Suprapubic skin (tissue), 4 donors: ENCODE measurements at regions not wholly inside any gene's neighbourhood (a gene's known extent, or its start where the extent isn't known, plus 50 kb on each side); places are given as distances from the start of the nearest gene placed in this dataset.
A peak's percentile ranks its signal among the peaks of the same experiment; 100 is the strongest.

Source experiments
- DNase-seq, 2 donors: peaks; one replicate each; pipeline ENCODE4 v3.0.0-alpha.2; 2019; ENCODE audit warnings: low spot score in 2 of 2
- H3K27ac ChIP-seq: fragments of 200-600 bp; sonication (generic); one replicate; pipeline ENCODE4 v1.5.1; 2019
- H3K27me3 ChIP-seq: fragments of 200-600 bp; sonication (generic); one replicate; pipeline ENCODE4 v1.5.1; 2019
- H3K36me3 ChIP-seq: fragments of 200-600 bp; sonication (generic); one replicate; pipeline ENCODE4 v1.5.1; 2019
- H3K4me1 ChIP-seq: fragments of 200-600 bp; sonication (generic); one replicate; pipeline ENCODE4 v1.5.1; 2019
- H3K4me3 ChIP-seq: fragments of 200-600 bp; sonication (generic); one replicate; pipeline ENCODE4 v1.5.1; 2019; ENCODE audit warnings: mild to moderate bottlenecking
- H3K9me3 ChIP-seq: fragments of 200-600 bp; sonication (generic); one replicate; pipeline ENCODE4 v1.5.1; 2019
- EP300 ChIP-seq: sonication (generic); formaldehyde crosslinking; IDR thresholded peaks from one replicate; pipeline ENCODE4 v1.6.1; 2017; ENCODE audit warnings: antibody characterized with exemption
- POLR2A ChIP-seq, 2 donors: fragments of 450-650 bp; IDR thresholded peaks; one replicate each; pipeline ENCODE4 v1.6.1; 2017; ENCODE audit warnings: antibody characterized with exemption in 2 of 2, mild to moderate bottlenecking in 2 of 2, moderate library complexity in 2 of 2
- POLR2AphosphoS5 ChIP-seq, 3 donors: sonication (generic); formaldehyde crosslinking; IDR thresholded peaks; one replicate each; pipeline ENCODE4 v1.6.1; 2017; ENCODE audit warnings: antibody characterized with exemption in 3 of 3
- WGBS: methylation state at CpG from one replicate; pipeline ENCODE4 v1.1.5; 2018; 5-methylcytosine and 5-hydroxymethylcytosine counted together
- TF ChIP-seq, protein P1 (sequence below), 2 donors: fragments of 200-600 bp in 1 of 2; fragments of 450-650 bp in 1 of 2; sonication (generic) in 1 of 2; IDR thresholded peaks; one replicate each; pipeline ENCODE4 v1.5.1; 2016 to 2019; ENCODE audit warnings: antibody characterized with exemption in 2 of 2, mild to moderate bottlenecking in 1 of 2, moderate library complexity in 1 of 2

DNA sequence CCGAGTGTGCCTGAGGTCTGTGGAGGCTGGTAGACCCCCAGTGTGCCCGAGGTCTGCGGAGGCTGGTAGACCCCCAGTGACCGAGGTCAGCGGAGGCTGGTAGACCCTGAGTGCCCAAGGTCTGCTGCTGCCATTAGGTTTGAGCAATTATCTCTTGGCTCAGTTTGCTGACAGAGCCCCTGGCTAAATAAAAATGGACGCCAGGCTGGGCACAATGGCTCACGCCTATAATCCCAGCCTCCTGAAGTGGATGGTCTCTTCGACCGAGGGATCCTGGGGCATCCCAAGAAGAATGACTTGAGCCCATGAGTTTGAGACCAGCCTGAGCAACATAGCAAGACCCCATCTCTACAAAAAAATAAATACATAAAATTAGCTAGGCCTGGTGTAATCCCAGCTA is 98.7 kb upstream of the ZNF469 start:
- H3K27me3 ChIP-seq, result no peaks in the 10 kb centered on the region
- 84% methylated on average over 7 of the region's 9 CpGs for WGBS
- no peak overlapping the region for H3K27ac ChIP-seq
- no peaks in the 10 kb centered on the region for H3K36me3 ChIP-seq
- DNase-seq, result no peak
- H3K4me1 ChIP-seq, result peaks cover 12% of the 10 kb centered on the region
- TF ChIP-seq POLR2A (IDR thresholded peaks at IDR 0.05) (no peak), EP300 (no peak), POLR2AphosphoS5 (IDR thresholded peaks at IDR 0.05) (no peak)
- TF ChIP-seq, protein P1, sequence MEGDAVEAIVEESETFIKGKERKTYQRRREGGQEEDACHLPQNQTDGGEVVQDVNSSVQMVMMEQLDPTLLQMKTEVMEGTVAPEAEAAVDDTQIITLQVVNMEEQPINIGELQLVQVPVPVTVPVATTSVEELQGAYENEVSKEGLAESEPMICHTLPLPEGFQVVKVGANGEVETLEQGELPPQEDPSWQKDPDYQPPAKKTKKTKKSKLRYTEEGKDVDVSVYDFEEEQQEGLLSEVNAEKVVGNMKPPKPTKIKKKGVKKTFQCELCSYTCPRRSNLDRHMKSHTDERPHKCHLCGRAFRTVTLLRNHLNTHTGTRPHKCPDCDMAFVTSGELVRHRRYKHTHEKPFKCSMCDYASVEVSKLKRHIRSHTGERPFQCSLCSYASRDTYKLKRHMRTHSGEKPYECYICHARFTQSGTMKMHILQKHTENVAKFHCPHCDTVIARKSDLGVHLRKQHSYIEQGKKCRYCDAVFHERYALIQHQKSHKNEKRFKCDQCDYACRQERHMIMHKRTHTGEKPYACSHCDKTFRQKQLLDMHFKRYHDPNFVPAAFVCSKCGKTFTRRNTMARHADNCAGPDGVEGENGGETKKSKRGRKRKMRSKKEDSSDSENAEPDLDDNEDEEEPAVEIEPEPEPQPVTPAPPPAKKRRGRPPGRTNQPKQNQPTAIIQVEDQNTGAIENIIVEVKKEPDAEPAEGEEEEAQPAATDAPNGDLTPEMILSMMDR (IDR thresholded peaks at IDR 0.05), result no peak
- H3K4me3 ChIP-seq, result no peak overlapping the region
- H3K9me3 ChIP-seq, result peaks cover 5% of the 10 kb centered on the region

DNA sequence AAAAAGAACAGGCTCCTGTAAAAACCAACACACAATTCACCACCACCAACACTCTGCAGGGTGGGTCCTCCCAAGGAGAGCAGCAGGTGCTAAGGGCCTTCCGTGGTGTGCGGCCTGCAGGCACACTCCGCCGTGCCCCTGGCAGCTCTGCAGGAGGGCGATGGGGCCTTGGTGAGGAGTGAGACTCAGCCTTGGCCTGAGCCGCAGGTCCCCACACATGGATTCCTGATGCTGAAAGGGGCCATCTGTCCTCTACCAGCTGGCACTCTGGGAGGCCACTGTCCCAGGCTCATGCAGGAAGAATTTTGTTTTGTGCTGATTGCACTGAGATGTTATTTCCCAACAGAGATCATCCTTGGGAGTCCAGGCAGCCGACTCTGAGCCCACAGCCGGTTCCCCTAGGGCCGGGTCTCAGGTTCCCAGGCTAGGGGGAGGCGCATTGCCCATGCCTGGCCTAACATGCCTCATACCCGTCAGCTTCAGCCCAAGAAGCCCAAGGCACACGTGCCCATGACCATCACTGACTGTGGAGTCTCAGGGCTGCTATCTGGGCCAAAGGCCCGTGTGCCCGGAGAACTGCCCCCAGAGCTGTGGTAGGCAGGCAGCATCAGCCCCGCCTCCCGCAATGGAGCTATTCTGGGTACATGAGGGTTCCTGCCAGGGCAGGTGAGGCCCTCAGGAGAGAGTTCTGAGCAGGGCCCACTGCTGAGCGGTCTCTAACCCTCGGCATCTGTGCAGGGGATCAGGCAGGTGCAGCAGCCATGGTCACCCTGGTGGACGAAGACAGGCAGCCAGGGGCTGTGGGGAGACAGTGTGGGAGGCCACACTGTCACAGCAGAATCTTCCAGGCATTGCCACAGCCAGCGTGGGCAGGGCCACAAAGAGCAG is 97.9 kb upstream of the ZNF469 start:
- peaks cover 5% of the 10 kb centered on the region for H3K9me3 ChIP-seq
- H3K27ac ChIP-seq, result no peak overlapping the region
- no peak for DNase-seq
- 91% methylated on average over 11 of the region's 20 CpGs for WGBS
- no peaks in the 10 kb centered on the region for H3K27me3 ChIP-seq
- TF ChIP-seq EP300 (no peak), POLR2AphosphoS5 (IDR thresholded peaks at IDR 0.05) (no peak), POLR2A (IDR thresholded peaks at IDR 0.05) (no peak)
- TF ChIP-seq, protein P1 (IDR thresholded peaks at IDR 0.05), result no peak
- H3K36me3 ChIP-seq, result no peaks in the 10 kb centered on the region
- H3K4me1 ChIP-seq, result peaks cover 12% of the 10 kb centered on the region
- H3K4me3 ChIP-seq, result no peak overlapping the region

- no peak for DNase-seq
- Histone ChIP-seq H3K4me1 (peaks cover 12% of the 10 kb centered on the region), H3K4me3 (no peak overlapping the region), H3K36me3 (no peaks in the 10 kb centered on the region), H3K27me3 (no peaks in the 10 kb centered on the region), H3K9me3 (peaks cover 5% of the 10 kb centered on the region), H3K27ac (no peak overlapping the region)
- TF ChIP-seq EP300 (no peak), POLR2AphosphoS5 (IDR thresholded peaks at IDR 0.05) (no peak), POLR2A (IDR thresholded peaks at IDR 0.05) (no peak)
- TF ChIP-seq, protein P1 (IDR thresholded peaks at IDR 0.05), result no peak
- no CpG with 5 or more reads among the region's 10 CpGs for WGBS
Measured at GRCh38 chr16:88285514-88285822, 97.3 kb upstream of the ZNF469 start.

DNA sequence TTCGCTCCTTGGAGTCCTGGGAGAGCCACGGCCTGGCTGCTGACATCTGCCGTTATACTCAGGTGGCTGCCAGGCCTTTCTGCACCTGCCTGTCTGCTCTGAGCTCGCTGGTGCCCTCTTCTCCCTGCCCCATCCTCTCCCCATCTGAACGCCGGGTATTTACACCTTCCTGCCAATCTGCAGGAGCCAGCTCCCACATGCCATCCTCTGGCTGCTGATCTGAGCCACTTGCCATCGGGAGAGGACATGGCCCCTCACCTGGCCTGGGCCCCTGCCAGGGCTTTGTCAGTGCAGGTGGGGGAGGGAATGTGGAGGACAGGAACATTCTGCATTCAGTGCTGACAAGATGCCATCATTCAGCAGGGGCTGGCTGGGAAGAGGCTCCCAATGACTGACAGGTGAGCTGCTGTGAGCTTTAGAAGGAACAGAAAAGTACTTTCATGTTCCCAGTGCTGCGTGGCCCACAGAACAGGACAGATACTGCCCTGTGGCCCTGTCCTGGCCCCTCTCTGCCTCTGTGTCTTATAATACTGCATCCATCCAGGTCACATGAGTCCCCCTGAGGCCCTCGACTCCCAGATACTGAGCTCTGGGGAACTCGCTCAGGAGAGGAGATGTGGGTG is 96.3 kb upstream of the ZNF469 start:
- WGBS, result 90% methylated on average over 10 of the region's 10 CpGs

DNA sequence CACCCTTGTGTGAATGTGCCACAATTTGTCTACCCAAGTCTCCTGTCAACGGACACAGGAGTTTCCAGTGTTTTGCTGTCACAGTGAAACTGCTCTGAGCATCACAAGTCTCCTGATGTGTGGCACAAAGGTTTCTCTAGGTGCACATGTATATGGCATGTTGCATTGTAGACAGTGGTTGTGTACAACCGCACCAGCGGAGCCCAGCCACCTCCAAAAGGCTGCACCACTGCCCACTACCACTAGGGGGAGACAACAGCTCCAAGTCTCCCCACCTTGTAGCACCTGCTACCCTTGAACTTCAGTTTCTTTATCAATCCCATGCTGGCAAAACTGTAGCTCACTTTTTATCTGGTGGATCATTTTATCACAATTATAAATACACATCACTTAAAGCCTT is 95.5 kb upstream of the ZNF469 start:
- H3K27ac ChIP-seq, result no peak overlapping the region
- H3K36me3 ChIP-seq, result no peaks in the 10 kb centered on the region
- H3K4me3 ChIP-seq, result no peak overlapping the region
- TF ChIP-seq, protein P1 (IDR thresholded peaks at IDR 0.05), result peak in 1 of 2 donors; percentile 11
- TF ChIP-seq EP300, result no peak
- H3K9me3 ChIP-seq, result peaks cover 5% of the 10 kb centered on the region
- DNase-seq, result no peak
- no peaks in the 10 kb centered on the region for H3K27me3 ChIP-seq
- H3K4me1 ChIP-seq, result peaks cover 10% of the 10 kb centered on the region
- WGBS, result 91% methylated on average over 3 of the region's 3 CpGs

More for the DNA sequence above, 96.3 kb upstream of the ZNF469 start:
- Histone ChIP-seq H3K27ac (no peak overlapping the region), H3K4me3 (no peak overlapping the region), H3K9me3 (peaks cover 5% of the 10 kb centered on the region), H3K27me3 (no peaks in the 10 kb centered on the region), H3K4me1 (peaks cover 12% of the 10 kb centered on the region), H3K36me3 (no peaks in the 10 kb centered on the region)
- TF ChIP-seq POLR2A (IDR thresholded peaks at IDR 0.05) (no peak), POLR2AphosphoS5 (IDR thresholded peaks at IDR 0.05) (no peak), EP300 (no peak)
- TF ChIP-seq, protein P1 (IDR thresholded peaks at IDR 0.05), result no peak
- DNase-seq, result no peak
